OCI-LY1 (cell line): ENCODE measurements at regions not wholly inside any gene's neighbourhood (a gene's known extent, or its start where the extent isn't known, plus 50 kb on each side); places are given as distances from the start of the nearest gene placed in this dataset.

Experiments
- EZH2 ChIP-seq: fragments of 200-600 bp; sonication (generic), shearing (Covaris generic); IDR thresholded peaks from 2 replicates; pipeline ENCODE4 v1.8.0; 2017; ENCODE audit warnings: borderline replicate concordance, mixed run types, mild to moderate bottlenecking, antibody characterized with exemption, low read length, moderate library complexity, mixed read lengths
- TF ChIP-seq, protein P1 (sequence below): fragments of 200-600 bp; sonication (generic), shearing (Covaris generic); IDR thresholded peaks from 2 replicates; pipeline ENCODE4 v1.5.1; 2017; ENCODE audit warnings: mild to moderate bottlenecking, antibody characterized with exemption, low read length, moderate library complexity, mixed read lengths

GRCh38 chr6:156344491-156344890, 432.7 kb upstream of the ARID1B start:
- TF ChIP-seq, protein P1, sequence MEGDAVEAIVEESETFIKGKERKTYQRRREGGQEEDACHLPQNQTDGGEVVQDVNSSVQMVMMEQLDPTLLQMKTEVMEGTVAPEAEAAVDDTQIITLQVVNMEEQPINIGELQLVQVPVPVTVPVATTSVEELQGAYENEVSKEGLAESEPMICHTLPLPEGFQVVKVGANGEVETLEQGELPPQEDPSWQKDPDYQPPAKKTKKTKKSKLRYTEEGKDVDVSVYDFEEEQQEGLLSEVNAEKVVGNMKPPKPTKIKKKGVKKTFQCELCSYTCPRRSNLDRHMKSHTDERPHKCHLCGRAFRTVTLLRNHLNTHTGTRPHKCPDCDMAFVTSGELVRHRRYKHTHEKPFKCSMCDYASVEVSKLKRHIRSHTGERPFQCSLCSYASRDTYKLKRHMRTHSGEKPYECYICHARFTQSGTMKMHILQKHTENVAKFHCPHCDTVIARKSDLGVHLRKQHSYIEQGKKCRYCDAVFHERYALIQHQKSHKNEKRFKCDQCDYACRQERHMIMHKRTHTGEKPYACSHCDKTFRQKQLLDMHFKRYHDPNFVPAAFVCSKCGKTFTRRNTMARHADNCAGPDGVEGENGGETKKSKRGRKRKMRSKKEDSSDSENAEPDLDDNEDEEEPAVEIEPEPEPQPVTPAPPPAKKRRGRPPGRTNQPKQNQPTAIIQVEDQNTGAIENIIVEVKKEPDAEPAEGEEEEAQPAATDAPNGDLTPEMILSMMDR = no peak
- no peak for TF ChIP-seq EZH2
